Lower leg skin (tissue), 4 donors: ENCODE measurements at regions not wholly inside any gene's neighbourhood (a gene's known extent, or its start where the extent isn't known, plus 50 kb on each side); places are given as distances from the start of the nearest gene placed in this dataset.
"Not testable (repeated sequence)": the region's sequence is repeated elsewhere in the genome, so short reads cannot be mapped to it uniquely, and the experiment has no call there.

Experiments
- DNase-seq, 2 donors: peaks; one replicate each; pipeline ENCODE4 v3.0.0-alpha.2; 2019; ENCODE audit warnings: low spot score in 2 of 2
- H3K4me3 ChIP-seq: fragments of 200-600 bp; sonication (generic); 2 replicates; pipeline ENCODE4 v1.5.1; 2017; ENCODE audit warnings: mild to moderate bottlenecking, low read depth; ENCODE audit not compliant: poor library complexity, severe bottlenecking
- POLR2A ChIP-seq, 2 donors: fragments of 450-650 bp; IDR thresholded peaks; one replicate each; pipeline ENCODE4 v1.6.1; 2016 to 2017; ENCODE audit warnings: antibody characterized with exemption in 2 of 2, mild to moderate bottlenecking in 1 of 2, moderate library complexity in 1 of 2
- WGBS, 2 donors: methylation state at CpG; one replicate each; pipeline ENCODE4 v1.1.5; 2018; 5-methylcytosine and 5-hydroxymethylcytosine counted together
- intact Hi-C: fragments of 100-400 bp; cut with DNase I; formaldehyde crosslinking; loops from one replicate; pipeline ENCODE4 v1.15.0; 2023; ENCODE audit warnings: low total_unique reads
- TF ChIP-seq, protein P1 (sequence below), 3 donors: fragments of 450-650 bp; IDR thresholded peaks; one replicate each; pipeline ENCODE4 v1.5.1; 2016; ENCODE audit warnings: antibody characterized with exemption in 3 of 3, mild to moderate bottlenecking in 3 of 3, moderate library complexity in 2 of 3

DNA sequence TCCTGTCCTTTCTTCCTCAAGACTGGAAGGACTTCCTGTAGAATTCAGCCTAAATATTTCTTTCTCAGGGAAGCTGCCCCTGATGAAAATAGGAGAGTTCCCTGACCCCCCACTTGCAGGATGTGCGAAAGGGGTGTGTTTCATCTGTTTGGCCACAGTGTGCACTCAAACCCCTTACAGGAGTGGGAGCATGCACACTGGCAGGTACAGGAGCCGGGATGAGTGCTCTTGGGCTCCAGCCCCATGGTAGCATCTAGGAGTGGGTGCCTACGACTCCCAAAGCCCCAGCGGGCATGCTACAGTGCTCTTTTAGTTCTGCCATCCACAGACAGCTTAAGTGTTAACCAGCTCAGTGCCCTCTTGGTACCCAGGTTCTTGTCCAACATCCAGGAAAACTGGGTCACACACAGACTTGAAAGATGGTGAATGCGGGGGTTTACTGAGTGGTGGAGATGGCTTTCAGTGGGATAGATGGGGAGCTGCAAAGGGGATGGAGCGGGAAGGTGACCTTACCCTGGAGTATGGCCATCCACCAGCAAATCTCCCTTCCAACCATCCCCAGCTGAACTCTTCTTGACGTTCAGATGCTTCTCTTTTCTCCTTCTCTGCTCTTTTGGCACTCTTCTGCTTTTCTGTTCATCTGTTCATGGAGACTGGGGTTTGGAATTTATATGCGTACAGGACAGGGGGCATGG lies 295.0 kb upstream of the NCKAP5 start:
- DNase-seq, result no peak
- 84 to 96% methylated on average over 8 of the region's 8 CpGs for WGBS, 2 donors
- intact Hi-C loops, result no loop called here
- no peak overlapping the region for H3K4me3 ChIP-seq
- no peak for TF ChIP-seq POLR2A (IDR thresholded peaks at IDR 0.05)
- TF ChIP-seq, protein P1, sequence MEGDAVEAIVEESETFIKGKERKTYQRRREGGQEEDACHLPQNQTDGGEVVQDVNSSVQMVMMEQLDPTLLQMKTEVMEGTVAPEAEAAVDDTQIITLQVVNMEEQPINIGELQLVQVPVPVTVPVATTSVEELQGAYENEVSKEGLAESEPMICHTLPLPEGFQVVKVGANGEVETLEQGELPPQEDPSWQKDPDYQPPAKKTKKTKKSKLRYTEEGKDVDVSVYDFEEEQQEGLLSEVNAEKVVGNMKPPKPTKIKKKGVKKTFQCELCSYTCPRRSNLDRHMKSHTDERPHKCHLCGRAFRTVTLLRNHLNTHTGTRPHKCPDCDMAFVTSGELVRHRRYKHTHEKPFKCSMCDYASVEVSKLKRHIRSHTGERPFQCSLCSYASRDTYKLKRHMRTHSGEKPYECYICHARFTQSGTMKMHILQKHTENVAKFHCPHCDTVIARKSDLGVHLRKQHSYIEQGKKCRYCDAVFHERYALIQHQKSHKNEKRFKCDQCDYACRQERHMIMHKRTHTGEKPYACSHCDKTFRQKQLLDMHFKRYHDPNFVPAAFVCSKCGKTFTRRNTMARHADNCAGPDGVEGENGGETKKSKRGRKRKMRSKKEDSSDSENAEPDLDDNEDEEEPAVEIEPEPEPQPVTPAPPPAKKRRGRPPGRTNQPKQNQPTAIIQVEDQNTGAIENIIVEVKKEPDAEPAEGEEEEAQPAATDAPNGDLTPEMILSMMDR (IDR thresholded peaks at IDR 0.05), result no peak

DNA sequence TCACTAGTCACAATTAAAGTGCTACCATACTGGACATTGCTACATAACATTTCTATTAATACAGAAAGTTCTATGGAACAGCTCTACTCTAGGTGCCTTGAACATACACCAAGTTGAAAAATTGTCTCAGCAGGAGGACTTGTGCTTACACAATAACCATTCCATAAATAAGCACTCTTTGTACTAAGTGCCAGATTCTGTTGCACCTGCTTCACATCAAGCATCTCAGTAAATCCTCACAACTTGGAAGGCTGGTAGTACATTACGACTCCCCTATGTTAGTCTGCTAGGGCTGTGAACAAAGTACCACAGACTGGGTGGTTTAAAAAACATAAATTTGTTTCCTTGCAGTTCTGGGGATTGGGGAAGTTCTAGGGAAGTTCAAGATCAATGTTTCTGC lies 296.9 kb upstream of the NCKAP5 start:
- no peak for DNase-seq
- H3K4me3 ChIP-seq, result no peak overlapping the region
- WGBS, 2 donors, result 73 to 83% methylated on average over 1 of the region's 1 CpG
- intact Hi-C loops, result no loop called here
- TF ChIP-seq, protein P1 (IDR thresholded peaks at IDR 0.05), result no peak
- no peak for TF ChIP-seq POLR2A (IDR thresholded peaks at IDR 0.05)

- no peak for TF ChIP-seq POLR2A (IDR thresholded peaks at IDR 0.05)
- 56 to 60% methylated on average over 2 of the region's 2 CpGs for WGBS, 2 donors
- DNase-seq, result no peak
- intact Hi-C loops, result no loop called here
- H3K4me3 ChIP-seq, result no peak overlapping the region
These were observed 298.9 kb upstream of the NCKAP5 start for GRCh38 chr2:133867166-133867565.

DNA sequence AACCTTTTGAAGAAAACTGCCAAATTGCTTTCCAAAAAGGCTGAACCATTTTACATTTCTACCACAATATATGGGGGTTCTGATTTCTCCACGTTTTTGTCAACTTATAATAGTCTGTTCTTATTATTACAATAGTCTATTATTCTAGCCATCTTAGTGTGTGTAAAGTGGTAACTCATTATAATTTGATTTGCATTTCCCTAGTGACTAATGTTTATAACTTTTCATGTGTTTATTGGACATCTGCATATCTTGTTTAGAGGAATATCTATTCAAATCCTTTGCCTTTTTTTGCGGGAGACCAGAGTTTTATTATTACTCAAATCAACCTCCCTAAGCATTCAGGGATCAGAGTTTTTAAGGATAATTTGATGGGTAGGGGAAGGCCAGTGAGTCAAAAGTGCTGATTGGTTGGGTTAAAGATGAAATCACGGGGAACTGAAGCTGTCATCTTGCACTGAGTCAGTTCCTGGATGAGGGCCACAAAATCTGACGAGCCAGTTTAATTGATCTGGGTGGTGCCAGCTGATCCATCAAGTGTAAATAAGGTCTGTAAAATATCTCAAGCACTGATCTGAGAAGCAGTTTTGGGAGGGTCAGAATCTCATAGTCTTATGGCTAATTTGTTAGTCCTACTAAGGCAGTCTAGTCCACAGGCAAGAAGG lies 303.4 kb upstream of the NCKAP5 start:
- TF ChIP-seq, protein P1 (IDR thresholded peaks at IDR 0.05), result no peak
- no peak for TF ChIP-seq POLR2A (IDR thresholded peaks at IDR 0.05)
- intact Hi-C loops, result no loop called here
- no peak overlapping the region for H3K4me3 ChIP-seq
- DNase-seq, result no peak
- 47 to 49% methylated on average over 4 of the region's 4 CpGs for WGBS, 2 donors

DNA sequence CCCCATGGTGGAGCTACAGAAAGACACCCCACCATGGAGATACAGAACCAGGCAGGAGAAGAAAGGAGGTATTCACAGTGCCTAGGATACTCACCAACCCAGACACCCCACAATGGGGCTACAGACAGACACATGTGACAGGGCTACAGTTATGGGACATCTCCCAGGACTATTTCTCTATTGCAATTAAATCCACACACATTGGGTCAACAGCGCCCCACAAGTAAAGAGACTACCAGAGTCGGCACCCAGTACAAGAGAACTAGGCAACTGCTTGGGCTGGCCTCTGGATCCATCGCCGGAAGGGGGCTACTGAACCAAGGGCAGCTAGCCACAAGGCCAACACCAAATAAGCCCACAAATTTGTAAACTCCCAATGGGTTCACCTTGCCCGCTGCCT lies 310.1 kb upstream of the NCKAP5 start:
- intact Hi-C loops, result no loop called here
- TF ChIP-seq, protein P1 (IDR thresholded peaks at IDR 0.05), result no peak
- no peak for TF ChIP-seq POLR2A (IDR thresholded peaks at IDR 0.05)
- DNase-seq, result no peak
- H3K4me3 ChIP-seq, result no peak overlapping the region
- WGBS, 2 donors, result 97 to 100% methylated on average over 5 of the region's 5 CpGs

DNA sequence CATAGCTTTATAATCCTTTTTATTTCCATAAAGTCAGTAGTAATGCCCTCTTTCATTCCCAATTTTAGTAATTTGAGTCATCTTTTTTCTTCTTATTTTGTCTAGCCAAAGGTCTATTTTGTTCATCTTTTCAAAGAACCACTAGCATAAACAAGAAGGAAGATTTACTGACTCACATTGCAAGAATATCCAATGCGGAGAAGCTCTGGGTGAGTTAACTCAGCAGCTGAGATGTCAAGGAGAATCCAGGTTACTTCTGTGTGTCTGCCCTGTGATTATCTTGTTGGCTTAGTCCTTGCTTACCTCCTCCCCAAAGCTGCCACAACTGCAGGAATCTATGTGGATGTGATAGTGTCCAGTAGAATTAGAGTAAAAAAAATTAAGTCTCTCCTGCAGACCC lies 311.4 kb upstream of the NCKAP5 start:
- no peak for DNase-seq
- intact Hi-C loops, result no loop called here
- 87 to 90% methylated on average over 1 of the region's 1 CpG for WGBS, 2 donors
- no peak overlapping the region for H3K4me3 ChIP-seq
- TF ChIP-seq, protein P1 (IDR thresholded peaks at IDR 0.05), result no peak
- TF ChIP-seq POLR2A (IDR thresholded peaks at IDR 0.05), result no peak

DNA sequence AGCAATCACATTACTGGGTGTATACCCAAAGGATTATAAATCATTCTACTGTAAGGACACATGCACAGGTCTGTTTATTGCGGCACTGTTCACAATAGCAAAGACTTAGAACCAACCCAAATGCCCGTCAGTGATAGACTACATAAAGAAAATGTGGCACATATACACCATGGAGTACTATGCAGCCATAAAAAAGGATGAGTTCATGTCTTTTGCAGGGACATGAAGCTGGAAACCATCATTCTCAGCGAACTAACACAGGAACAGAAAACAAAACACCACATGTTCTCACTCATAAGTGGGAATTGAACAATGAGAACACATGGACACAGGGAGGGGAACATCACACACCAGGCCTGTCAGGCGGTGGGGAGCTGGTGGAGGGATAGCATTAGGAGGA lies 313.9 kb upstream of the NCKAP5 start:
- 83 to 90% methylated on average over 4 of the region's 4 CpGs for WGBS, 2 donors

More for the DNA sequence above, 313.9 kb upstream of the NCKAP5 start:
- intact Hi-C loops, DNase-seq, H3K4me3 ChIP-seq: not testable (repeated sequence)
